ENCODE measurements at regions not wholly inside any gene's neighbourhood (a gene's known extent, or its start where the extent isn't known, plus 50 kb on each side); places are given as distances from the start of the nearest gene placed in this dataset.

GRCh38 chr5:35409361-35409760 lies 179.1 kb upstream of the PRLR start:
- no peaks in the 10 kb centered on the region for H3K36me3 ChIP-seq
- DNase-seq (ENCODE audit: low spot score in 2 of 2), result no peak
- H3K27ac ChIP-seq, result no peak overlapping the region
- intact Hi-C loops (cut with DNase I), result no loop called here
- H3K9me3 ChIP-seq, result no peaks in the 10 kb centered on the region
- no peak for TF ChIP-seq CTCF (IDR thresholded peaks at IDR 0.05)
- no peaks in the 10 kb centered on the region for H3K27me3 ChIP-seq
- no peak overlapping the region for H3K4me3 ChIP-seq
- no peaks in the 10 kb centered on the region for H3K4me1 ChIP-seq

GRCh38 chr5:35408146-35408545 lies 177.9 kb upstream of the PRLR start:
- no peak for TF ChIP-seq CTCF (IDR thresholded peaks at IDR 0.05)
- H3K27ac ChIP-seq, result no peak overlapping the region

GRCh38 chr5:35407697-35408096 lies 177.4 kb upstream of the PRLR start:
- DNase-seq (ENCODE audit: low spot score in 2 of 2), result no peak
- Histone ChIP-seq H3K36me3 (no peaks in the 10 kb centered on the region), H3K27me3 (no peaks in the 10 kb centered on the region), H3K4me1 (no peaks in the 10 kb centered on the region), H3K27ac (no peak overlapping the region), H3K4me3 (no peak overlapping the region), H3K9me3 (no peaks in the 10 kb centered on the region)
- intact Hi-C loops (cut with DNase I), result no loop called here
- TF ChIP-seq CTCF (IDR thresholded peaks at IDR 0.05), result no peak

More at GRCh38 chr5:35408146-35408545, 177.9 kb upstream of the PRLR start:
- H3K36me3 ChIP-seq, result no peaks in the 10 kb centered on the region
- no peaks in the 10 kb centered on the region for H3K27me3 ChIP-seq
- intact Hi-C loops (cut with DNase I), result no loop called here
- H3K9me3 ChIP-seq, result no peaks in the 10 kb centered on the region
- no peaks in the 10 kb centered on the region for H3K4me1 ChIP-seq
- H3K4me3 ChIP-seq, result no peak overlapping the region
- no peak for DNase-seq (ENCODE audit: low spot score in 2 of 2)

- Histone ChIP-seq H3K4me1 (no peaks in the 10 kb centered on the region), H3K9me3 (no peaks in the 10 kb centered on the region), H3K4me3 (no peak overlapping the region), H3K27ac (no peak overlapping the region), H3K36me3 (no peaks in the 10 kb centered on the region), H3K27me3 (no peaks in the 10 kb centered on the region)
- TF ChIP-seq CTCF (IDR thresholded peaks at IDR 0.05), result no peak
- intact Hi-C loops (cut with DNase I), result no loop called here
- no peak for DNase-seq (ENCODE audit: low spot score in 2 of 2)
Measured at GRCh38 chr5:35405938-35406337, 175.7 kb upstream of the PRLR start.

GRCh38 chr5:35404701-35405100 lies 174.4 kb upstream of the PRLR start:
- Histone ChIP-seq H3K4me3 (no peak overlapping the region), H3K27ac (no peak overlapping the region), H3K36me3 (no peaks in the 10 kb centered on the region), H3K27me3 (no peaks in the 10 kb centered on the region), H3K9me3 (no peaks in the 10 kb centered on the region), H3K4me1 (no peaks in the 10 kb centered on the region)
- no peak for DNase-seq (ENCODE audit: low spot score in 2 of 2)
- no peak for TF ChIP-seq CTCF (IDR thresholded peaks at IDR 0.05)
- intact Hi-C loops (cut with DNase I), result no loop called here

- Histone ChIP-seq H3K27ac (no peak overlapping the region), H3K4me3 (no peak overlapping the region), H3K36me3 (no peaks in the 10 kb centered on the region), H3K9me3 (peaks cover 0 to 4% of the 10 kb centered on the region in 2 donors), H3K4me1 (no peaks in the 10 kb centered on the region), H3K27me3 (no peaks in the 10 kb centered on the region)
- no peak for TF ChIP-seq CTCF (IDR thresholded peaks at IDR 0.05)
- intact Hi-C loops (cut with DNase I), result no loop called here
- DNase-seq (ENCODE audit: low spot score in 2 of 2), result no peak
Measured at GRCh38 chr5:35393901-35394300, 163.6 kb upstream of the PRLR start.
